Effector CD8-positive, alpha-beta T cell (primary cell): ENCODE measurements at regions not wholly inside any gene's neighbourhood (a gene's known extent, or its start where the extent isn't known, plus 50 kb on each side); places are given as distances from the start of the nearest gene placed in this dataset.

Experiments
- DNase-seq: peaks from one replicate; lab custom pipeline; 2025; lab: John Stamatoyannopoulos, UW

- DNase-seq, result no peak
These were observed 351.2 kb upstream of the DYNLRB2 start for GRCh38 chr16:80189476-80190175.

- no peak for DNase-seq
These were observed 364.7 kb upstream of the DYNLRB2 start for GRCh38 chr16:80176114-80176513.

GRCh38 chr16:80175011-80175410 lies 365.8 kb upstream of the DYNLRB2 start:
- no peak for DNase-seq

GRCh38 chr16:80174416-80174815 lies 366.4 kb upstream of the DYNLRB2 start:
- no peak for DNase-seq

GRCh38 chr16:80171746-80172145 lies 369.0 kb upstream of the DYNLRB2 start:
- no peak for DNase-seq

GRCh38 chr16:80171199-80171598 lies 369.6 kb upstream of the DYNLRB2 start:
- no peak for DNase-seq

- DNase-seq, result no peak
These were observed 373.0 kb upstream of the DYNLRB2 start for GRCh38 chr16:80167657-80168390.

- no peak for DNase-seq
These were observed 374.7 kb upstream of the DYNLRB2 start for GRCh38 chr16:80166082-80166481.

GRCh38 chr16:80164966-80165550 lies 375.7 kb upstream of the DYNLRB2 start:
- no peak for DNase-seq

GRCh38 chr16:80163339-80163738 lies 377.5 kb upstream of the DYNLRB2 start:
- no peak for DNase-seq

GRCh38 chr16:80161799-80162739 lies 378.7 kb upstream of the DYNLRB2 start:
- no peak for DNase-seq

- DNase-seq, result no peak
These were observed 382.0 kb upstream of the DYNLRB2 start for GRCh38 chr16:80158766-80159165.

GRCh38 chr16:80151722-80152111 lies 389.1 kb upstream of the DYNLRB2 start:
- DNase-seq, result no peak

- DNase-seq, result no peak
These were observed 389.6 kb upstream of the DYNLRB2 start for GRCh38 chr16:80150978-80151721.

GRCh38 chr16:80148826-80149225 lies 392.0 kb upstream of the DYNLRB2 start:
- DNase-seq, result no peak

- no peak for DNase-seq
These were observed 393.7 kb upstream of the DYNLRB2 start for GRCh38 chr16:80147026-80147655.

GRCh38 chr16:80144191-80144590 lies 396.6 kb upstream of the DYNLRB2 start:
- DNase-seq, result no peak

GRCh38 chr16:80142940-80143339 lies 397.9 kb upstream of the DYNLRB2 start:
- DNase-seq, result no peak

GRCh38 chr16:80142281-80142680 lies 398.5 kb upstream of the DYNLRB2 start:
- DNase-seq, result no peak

GRCh38 chr16:80129791-80130190 lies 411.0 kb upstream of the DYNLRB2 start:
- DNase-seq, result no peak

- no peak for DNase-seq
These were observed 415.1 kb upstream of the DYNLRB2 start for GRCh38 chr16:80125677-80126076.
